A673 (cell line): ENCODE measurements at regions not wholly inside any gene's neighbourhood (a gene's known extent, or its start where the extent isn't known, plus 50 kb on each side); places are given as distances from the start of the nearest gene placed in this dataset.

Experiments
- EZH2 ChIP-seq: fragments of 200-600 bp; sonication (generic); IDR thresholded peaks from 2 replicates; pipeline ENCODE4 v1.6.1; 2017; ENCODE audit warnings: borderline replicate concordance, low read depth, mild to moderate bottlenecking, mixed read lengths, antibody characterized with exemption, low read length; ENCODE audit not compliant: poor library complexity, severe bottlenecking
- TF ChIP-seq, protein P1 (sequence below): fragments of 300-800, 200-600 bp; sonication (generic); conservative IDR thresholded peaks from 2 replicates; pipeline ENCODE4 v1.5.1; 2017; ENCODE audit warnings: low read depth, mild to moderate bottlenecking, antibody characterized with exemption, low read length, moderate library complexity, mixed read lengths

DNA sequence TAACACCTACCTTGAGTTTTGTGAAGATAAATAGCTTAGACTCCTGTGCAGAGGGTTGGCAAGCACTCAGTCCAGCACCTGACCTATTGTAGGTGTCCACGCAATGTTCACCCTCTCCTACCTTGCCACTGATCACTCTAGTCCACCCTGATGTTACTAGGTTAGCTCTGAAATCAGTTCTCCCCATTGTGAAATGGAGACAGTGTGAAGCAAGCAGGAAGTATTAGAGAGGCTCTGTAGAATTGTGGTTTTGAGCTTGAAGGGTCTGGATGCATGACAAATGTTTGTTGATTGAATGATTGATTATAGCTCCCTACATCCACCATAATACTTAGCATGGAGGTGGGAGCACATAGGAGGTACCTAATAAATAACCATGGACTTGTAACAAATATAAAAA, 199.7 kb downstream of the RPLP1 start:
- TF ChIP-seq, protein P1, sequence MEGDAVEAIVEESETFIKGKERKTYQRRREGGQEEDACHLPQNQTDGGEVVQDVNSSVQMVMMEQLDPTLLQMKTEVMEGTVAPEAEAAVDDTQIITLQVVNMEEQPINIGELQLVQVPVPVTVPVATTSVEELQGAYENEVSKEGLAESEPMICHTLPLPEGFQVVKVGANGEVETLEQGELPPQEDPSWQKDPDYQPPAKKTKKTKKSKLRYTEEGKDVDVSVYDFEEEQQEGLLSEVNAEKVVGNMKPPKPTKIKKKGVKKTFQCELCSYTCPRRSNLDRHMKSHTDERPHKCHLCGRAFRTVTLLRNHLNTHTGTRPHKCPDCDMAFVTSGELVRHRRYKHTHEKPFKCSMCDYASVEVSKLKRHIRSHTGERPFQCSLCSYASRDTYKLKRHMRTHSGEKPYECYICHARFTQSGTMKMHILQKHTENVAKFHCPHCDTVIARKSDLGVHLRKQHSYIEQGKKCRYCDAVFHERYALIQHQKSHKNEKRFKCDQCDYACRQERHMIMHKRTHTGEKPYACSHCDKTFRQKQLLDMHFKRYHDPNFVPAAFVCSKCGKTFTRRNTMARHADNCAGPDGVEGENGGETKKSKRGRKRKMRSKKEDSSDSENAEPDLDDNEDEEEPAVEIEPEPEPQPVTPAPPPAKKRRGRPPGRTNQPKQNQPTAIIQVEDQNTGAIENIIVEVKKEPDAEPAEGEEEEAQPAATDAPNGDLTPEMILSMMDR, result no peak
- no peak for TF ChIP-seq EZH2
